IMR-90 (cell line): ENCODE measurements at regions not wholly inside any gene's neighbourhood (a gene's known extent, or its start where the extent isn't known, plus 50 kb on each side); places are given as distances from the start of the nearest gene placed in this dataset.

Experiments
- ATAC-seq: fragments of 200-7000 bp; cut with Tn5 transposase; 2 replicates; pipeline ENCODE4 v1.9.1; 2020; ENCODE audit warnings: low read depth, mild to moderate bottlenecking, moderate library complexity
- BruUV-seq: library from RNA; stranded (reverse); fragments of 400-500 nt; replicated peaks from 2 replicates; lab custom pipeline; 2021; lab: Mats Ljungman, UMichigan
- CTCF ChIA-PET: fragments of 300-600 bp; formaldehyde crosslinking; extraction: SDS; loops from one replicate; lab custom pipeline; 2021; ENCODE audit warnings: antibody characterized with exemption; lab: Yijun Ruan, JAX
- POLR2A ChIA-PET: fragments of 300-600 bp; sonication (Branson Sonifier 250); formaldehyde crosslinking; loops from one replicate; lab custom pipeline; 2022; ENCODE audit warnings: antibody characterized with exemption; ENCODE audit not compliant: unreplicated experiment; lab: Charles Lee
- DNase-seq: peaks from one replicate; pipeline ENCODE4 v3.0.0; 2013
- H2AFZ ChIP-seq: replicated peaks from 2 replicates; pipeline ENCODE3; 2013; ENCODE audit warnings: low read length, mild to moderate bottlenecking; ENCODE audit not compliant: poor library complexity
- H2AK5ac ChIP-seq: 2 replicates; pipeline ENCODE4 v1.6.1; 2013; ENCODE audit warnings: low read depth, low read length, inconsistent platforms
- H2AK9ac ChIP-seq: replicated peaks from 2 replicates; pipeline ENCODE3; 2013; ENCODE audit warnings: mild to moderate bottlenecking, low read depth, low read length, moderate library complexity; ENCODE audit not compliant: poor library complexity
- H2BK120ac ChIP-seq: 2 replicates; pipeline ENCODE4 v1.6.1; 2013; ENCODE audit warnings: low read depth, low read length, inconsistent platforms
- H2BK15ac ChIP-seq: 3 replicates; pipeline ENCODE4 v1.6.1; 2013; ENCODE audit warnings: low read depth, low read length, inconsistent platforms
- H2BK20ac ChIP-seq: 2 replicates; pipeline ENCODE4 v1.6.1; 2013; ENCODE audit warnings: low read depth, mild to moderate bottlenecking, inconsistent platforms, low read length, moderate library complexity
- H2BK5ac ChIP-seq: 2 replicates; pipeline ENCODE4 v1.6.1; 2013; ENCODE audit warnings: mild to moderate bottlenecking, low read depth, low read length, inconsistent platforms; ENCODE audit not compliant: poor library complexity, severe bottlenecking
- H3K14ac ChIP-seq: replicated peaks from 2 replicates; pipeline ENCODE4 v1.6.1; 2013; ENCODE audit warnings: low read depth, low read length, inconsistent platforms
- H3K18ac ChIP-seq: 2 replicates; pipeline ENCODE4 v1.6.1; 2013; ENCODE audit warnings: low read depth, low read length, control low read depth
- H3K23ac ChIP-seq: 2 replicates; pipeline ENCODE4 v1.6.1; 2013; ENCODE audit warnings: low read depth, low read length, inconsistent platforms
- H3K27ac ChIP-seq: 2 replicates; pipeline ENCODE4 v1.5.1; 2013; ENCODE audit warnings: mild to moderate bottlenecking, control low read depth, low read length; ENCODE audit not compliant: insufficient read depth
- H3K27me3 ChIP-seq: 2 replicates; pipeline ENCODE4 v1.6.1; 2013; ENCODE audit warnings: low read length; ENCODE audit not compliant: control insufficient read depth, insufficient read depth
- H3K36me3 ChIP-seq: 2 replicates; pipeline ENCODE4 v1.6.1; 2013; ENCODE audit warnings: low read length, mixed read lengths; ENCODE audit not compliant: control insufficient read depth, insufficient read depth
- H3K4ac ChIP-seq: 2 replicates; pipeline ENCODE4 v1.6.1; 2013; ENCODE audit warnings: low read depth, low read length, inconsistent platforms
- H3K4me1 ChIP-seq: 2 replicates; pipeline ENCODE4 v1.6.1; 2013; ENCODE audit warnings: low read length, mixed read lengths; ENCODE audit not compliant: control insufficient read depth, insufficient read depth
- H3K4me2 ChIP-seq: 2 replicates; pipeline ENCODE4 v1.6.1; 2013; ENCODE audit warnings: low read depth, mild to moderate bottlenecking, control low read depth, low read length, moderate library complexity
- H3K4me3 ChIP-seq: 2 replicates; pipeline ENCODE4 v1.5.1; 2013; ENCODE audit warnings: low read depth, mild to moderate bottlenecking, control low read depth, low read length, moderate library complexity; ENCODE audit not compliant: insufficient read depth
- H3K56ac ChIP-seq: 2 replicates; pipeline ENCODE4 v1.6.1; 2013; ENCODE audit warnings: low read length, inconsistent platforms; ENCODE audit not compliant: insufficient read depth; ENCODE audit errors: extremely low read depth
- H3K79me1 ChIP-seq, 2 experiments: 2 replicates each; pipeline ENCODE4 v1.6.1; 2013; ENCODE audit warnings: low read length in 2 of 2, inconsistent platforms in 1 of 2, low read depth in 1 of 2
- H3K9ac ChIP-seq: 2 replicates; pipeline ENCODE4 v1.6.1; 2013; ENCODE audit warnings: low read depth, low read length, control low read depth
- H3K9me1 ChIP-seq: 2 replicates; pipeline ENCODE4 v1.6.1; 2013; ENCODE audit warnings: low read length, inconsistent platforms; ENCODE audit not compliant: insufficient read depth
- H3K9me3 ChIP-seq: 2 replicates; pipeline ENCODE4 v1.6.1; 2013; ENCODE audit warnings: low read length; ENCODE audit not compliant: control insufficient read depth, insufficient read depth
- H4K20me1 ChIP-seq: 2 replicates; pipeline ENCODE4 v1.6.1; 2013; ENCODE audit warnings: low read length, inconsistent platforms; ENCODE audit not compliant: insufficient read depth
- H4K5ac ChIP-seq: 2 replicates; pipeline ENCODE4 v1.6.1; 2013; ENCODE audit warnings: mild to moderate bottlenecking, low read depth, low read length, control low read depth
- H4K8ac ChIP-seq, 2 experiments: 2 replicates each; pipeline ENCODE4 v1.6.1; 2013; ENCODE audit warnings: low read depth in 2 of 2, low read length in 2 of 2, control low read depth in 1 of 2, inconsistent platforms in 1 of 2
- H4K91ac ChIP-seq: 2 replicates; pipeline ENCODE4 v1.6.1; 2013; ENCODE audit warnings: low read depth, low read length, inconsistent platforms; ENCODE audit not compliant: insufficient read depth
- BHLHE40 ChIP-seq: fragments of 150-350 bp; IDR thresholded peaks from 2 replicates; pipeline ENCODE4 v1.6.1; 2016; ENCODE audit warnings: mild to moderate bottlenecking, low read depth, low read length
- CEBPB ChIP-seq: IDR thresholded peaks from 2 replicates; pipeline ENCODE4 v1.6.1; 2012; ENCODE audit warnings: low read depth, low read length, improper control_type of control experiment
- CHD1 ChIP-seq: IDR thresholded peaks from 2 replicates; pipeline ENCODE4 v1.6.1; 2012; ENCODE audit warnings: low read depth, low read length, improper control_type of control experiment
- FOS ChIP-seq: fragments of 150-350 bp; IDR thresholded peaks from 2 replicates; pipeline ENCODE4 v1.6.1; 2016; ENCODE audit warnings: low read depth, low read length
- MAFK ChIP-seq: IDR thresholded peaks from 2 replicates; pipeline ENCODE4 v1.6.1; 2012; ENCODE audit warnings: low read depth, low read length, improper control_type of control experiment
- MAZ ChIP-seq: IDR thresholded peaks from 2 replicates; pipeline ENCODE4 v1.6.1; 2012; ENCODE audit warnings: low read depth, mild to moderate bottlenecking, low read length, improper control_type of control experiment, moderate library complexity, borderline replicate concordance
- MXI1 ChIP-seq: IDR thresholded peaks from 2 replicates; pipeline ENCODE4 v1.6.1; 2012; ENCODE audit warnings: low read depth, mild to moderate bottlenecking, low read length, moderate library complexity, borderline replicate concordance
- NFE2L2 ChIP-seq: fragments of 150-350 bp; IDR thresholded peaks from 2 replicates; pipeline ENCODE4 v1.6.1; 2016; ENCODE audit warnings: low read depth, mild to moderate bottlenecking, low read length
- POLR2A ChIP-seq: IDR thresholded peaks from 2 replicates; pipeline ENCODE4 v1.6.1; 2012; ENCODE audit warnings: mild to moderate bottlenecking, low read depth, low read length
- RAD21 ChIP-seq: IDR thresholded peaks from 2 replicates; pipeline ENCODE4 v1.6.1; 2012; ENCODE audit warnings: low read length, improper control_type of control experiment
- RCOR1 ChIP-seq: IDR thresholded peaks from 2 replicates; pipeline ENCODE4 v1.6.1; 2012; ENCODE audit warnings: mild to moderate bottlenecking, low read length, improper control_type of control experiment; ENCODE audit not compliant: insufficient replicate concordance
- RFX5 ChIP-seq: IDR thresholded peaks from 2 replicates; pipeline ENCODE4 v1.8.0; 2012; ENCODE audit warnings: low read depth, mild to moderate bottlenecking, low read length, moderate library complexity
- SMC3 ChIP-seq: fragments of 150-350 bp; IDR thresholded peaks from 2 replicates; pipeline ENCODE4 v1.6.1; 2016; ENCODE audit warnings: low read depth, mild to moderate bottlenecking, antibody characterized with exemption, low read length, moderate library complexity
- WGBS, 2 experiments: methylation state at CpG; one replicate each; pipeline versions ENCODE4 v1.1.5 to v1.1.7; 2013; ENCODE audit warnings: missing lambda C conversion rate in 2 of 2; ENCODE audit not compliant: insufficient read length in 1 of 2; ENCODE audit errors: extremely low coverage in 2 of 2; 5-methylcytosine and 5-hydroxymethylcytosine counted together
- dilution Hi-C: fragments of 300-500 bp; cut with HindIII; formaldehyde crosslinking; loops from one replicate; pipeline ENCODE4 v1.14.3; 2018; ENCODE audit warnings: low sequenced_read_pairs; ENCODE audit not compliant: unreplicated experiment
- in situ Hi-C: fragments of 300-500 bp; cut with MboI; formaldehyde crosslinking; loops from 3 replicates; pipeline ENCODE4 v1.14.3; 2019; ENCODE audit warnings: low sequenced_read_pairs, inconsistent platforms, mixed read lengths
- intact Hi-C: fragments of 100-400 bp; cut with micrococcal nuclease; formaldehyde crosslinking; loops from 2 replicates; pipeline ENCODE4 v1.10.0; 2022
- TF ChIP-seq, protein P1 (sequence below): fragments of 150-350 bp; IDR thresholded peaks from 2 replicates; pipeline ENCODE4 v1.6.1; 2017; ENCODE audit warnings: mild to moderate bottlenecking, antibody characterized with exemption, low read length, low read depth
- TF ChIP-seq, protein P2 (sequence below): fragments of 150-350 bp; IDR thresholded peaks from 2 replicates; pipeline ENCODE4 v1.6.1; 2016; ENCODE audit warnings: low read depth, mild to moderate bottlenecking, low read length, moderate library complexity, borderline replicate concordance
- TF ChIP-seq, protein P3 (sequence below): conservative IDR thresholded peaks from 2 replicates; pipeline ENCODE4 v1.5.1; 2012; ENCODE audit warnings: mild to moderate bottlenecking, low read depth, low read length, improper control_type of control experiment

DNA sequence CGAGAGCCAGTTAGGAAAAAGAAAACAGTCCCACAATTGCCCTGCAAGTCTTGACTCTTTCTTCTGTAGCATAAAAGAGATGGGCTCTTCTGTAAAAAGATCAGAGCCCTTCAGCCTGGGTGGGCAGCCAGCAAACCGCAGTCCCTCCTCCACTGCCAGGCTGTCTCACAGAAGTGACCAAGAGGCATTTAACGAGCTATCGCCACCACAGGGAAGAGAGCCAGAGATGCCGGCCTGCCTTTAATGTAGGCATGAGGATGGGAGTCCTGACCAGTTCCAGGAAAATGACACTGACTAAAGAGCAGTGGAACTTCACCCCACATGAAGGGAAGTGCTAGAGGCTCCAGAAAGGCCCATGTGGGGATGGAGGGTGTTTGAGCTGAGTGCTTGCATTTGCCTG lies 264.6 kb downstream of the NDUFS4 start:
- H4K8ac ChIP-seq, result no peak overlapping the region
- H3K4me1 ChIP-seq, result no peaks in the 10 kb centered on the region
- H3K56ac ChIP-seq, result no peak overlapping the region
- H3K9ac ChIP-seq, result no peak overlapping the region
- H2BK120ac ChIP-seq, result no peak overlapping the region
- no peak overlapping the region for H3K27ac ChIP-seq
- no peak overlapping the region for H4K5ac ChIP-seq
- ChIA-PET CTCF (no interaction called here), POLR2A (no interaction called here)
- no peak for TF ChIP-seq NFE2L2
- TF ChIP-seq, protein P1, sequence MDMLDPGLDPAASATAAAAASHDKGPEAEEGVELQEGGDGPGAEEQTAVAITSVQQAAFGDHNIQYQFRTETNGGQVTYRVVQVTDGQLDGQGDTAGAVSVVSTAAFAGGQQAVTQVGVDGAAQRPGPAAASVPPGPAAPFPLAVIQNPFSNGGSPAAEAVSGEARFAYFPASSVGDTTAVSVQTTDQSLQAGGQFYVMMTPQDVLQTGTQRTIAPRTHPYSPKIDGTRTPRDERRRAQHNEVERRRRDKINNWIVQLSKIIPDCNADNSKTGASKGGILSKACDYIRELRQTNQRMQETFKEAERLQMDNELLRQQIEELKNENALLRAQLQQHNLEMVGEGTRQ, result no peak
- TF ChIP-seq MXI1, result no peak
- no peak for TF ChIP-seq CHD1
- no peak for TF ChIP-seq BHLHE40
- no peak for TF ChIP-seq FOS
- TF ChIP-seq SMC3, result no peak
- no peak for TF ChIP-seq MAFK
- no peak for TF ChIP-seq MAZ
- no peak for TF ChIP-seq RFX5
- no peak for TF ChIP-seq RAD21
- TF ChIP-seq, protein P2, sequence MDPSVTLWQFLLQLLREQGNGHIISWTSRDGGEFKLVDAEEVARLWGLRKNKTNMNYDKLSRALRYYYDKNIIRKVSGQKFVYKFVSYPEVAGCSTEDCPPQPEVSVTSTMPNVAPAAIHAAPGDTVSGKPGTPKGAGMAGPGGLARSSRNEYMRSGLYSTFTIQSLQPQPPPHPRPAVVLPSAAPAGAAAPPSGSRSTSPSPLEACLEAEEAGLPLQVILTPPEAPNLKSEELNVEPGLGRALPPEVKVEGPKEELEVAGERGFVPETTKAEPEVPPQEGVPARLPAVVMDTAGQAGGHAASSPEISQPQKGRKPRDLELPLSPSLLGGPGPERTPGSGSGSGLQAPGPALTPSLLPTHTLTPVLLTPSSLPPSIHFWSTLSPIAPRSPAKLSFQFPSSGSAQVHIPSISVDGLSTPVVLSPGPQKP, result no peak
- no peak for TF ChIP-seq RCOR1
- no peak for TF ChIP-seq CEBPB
- TF ChIP-seq, protein P3, sequence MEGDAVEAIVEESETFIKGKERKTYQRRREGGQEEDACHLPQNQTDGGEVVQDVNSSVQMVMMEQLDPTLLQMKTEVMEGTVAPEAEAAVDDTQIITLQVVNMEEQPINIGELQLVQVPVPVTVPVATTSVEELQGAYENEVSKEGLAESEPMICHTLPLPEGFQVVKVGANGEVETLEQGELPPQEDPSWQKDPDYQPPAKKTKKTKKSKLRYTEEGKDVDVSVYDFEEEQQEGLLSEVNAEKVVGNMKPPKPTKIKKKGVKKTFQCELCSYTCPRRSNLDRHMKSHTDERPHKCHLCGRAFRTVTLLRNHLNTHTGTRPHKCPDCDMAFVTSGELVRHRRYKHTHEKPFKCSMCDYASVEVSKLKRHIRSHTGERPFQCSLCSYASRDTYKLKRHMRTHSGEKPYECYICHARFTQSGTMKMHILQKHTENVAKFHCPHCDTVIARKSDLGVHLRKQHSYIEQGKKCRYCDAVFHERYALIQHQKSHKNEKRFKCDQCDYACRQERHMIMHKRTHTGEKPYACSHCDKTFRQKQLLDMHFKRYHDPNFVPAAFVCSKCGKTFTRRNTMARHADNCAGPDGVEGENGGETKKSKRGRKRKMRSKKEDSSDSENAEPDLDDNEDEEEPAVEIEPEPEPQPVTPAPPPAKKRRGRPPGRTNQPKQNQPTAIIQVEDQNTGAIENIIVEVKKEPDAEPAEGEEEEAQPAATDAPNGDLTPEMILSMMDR, result no peak
- no peak for TF ChIP-seq POLR2A
- intact Hi-C loops (no loop called here), in situ Hi-C loops (no loop called here), dilution Hi-C loops (no loop called here)
- no peak overlapping the region for H4K91ac ChIP-seq
- no peak overlapping the region for H2AK9ac ChIP-seq
- H3K14ac ChIP-seq, result no peak overlapping the region
- no peak overlapping the region for H3K4me2 ChIP-seq
- no peak overlapping the region for H2BK20ac ChIP-seq
- H2BK5ac ChIP-seq, result no peak overlapping the region
- H2AFZ ChIP-seq, result no peak overlapping the region
- H3K79me1 ChIP-seq, result no peaks in the 10 kb centered on the region
- no peak overlapping the region for H2AK5ac ChIP-seq
- no peaks in the 10 kb centered on the region for H3K9me1 ChIP-seq
- no peaks in the 10 kb centered on the region for H3K9me3 ChIP-seq
- DNase-seq, result no peak
- H3K27me3 ChIP-seq, result no peaks in the 10 kb centered on the region; the same call in 1 of the 2 replicates
- no peak overlapping the region for H3K4me3 ChIP-seq
- no peak overlapping the region for H3K23ac ChIP-seq
- no peak overlapping the region for H3K4ac ChIP-seq
- BruUV-seq, result no TSS peak
- 73% methylated on average over 3 of the region's 5 CpGs; no CpG with 5 or more reads in 1 of the 2 experiments for WGBS, 2 experiments
- H3K18ac ChIP-seq, result no peak overlapping the region
- H3K36me3 ChIP-seq, result no peaks in the 10 kb centered on the region
- no peak for ATAC-seq
- H4K20me1 ChIP-seq, result no peaks in the 10 kb centered on the region
- H2BK15ac ChIP-seq, result no peak overlapping the region
